K562 (cell line): ENCODE measurements at regions not wholly inside any gene's neighbourhood (a gene's known extent, or its start where the extent isn't known, plus 50 kb on each side); places are given as distances from the start of the nearest gene placed in this dataset.

Experiments used
- ATAC-seq: fragments of 200-7000 bp; cut with Tn5 transposase; 3 replicates; pipeline ENCODE4 v1.9.1; 2020; ENCODE audit warnings: moderate library complexity
- BruUV-seq: library from RNA; stranded (reverse); fragments of 400-500 nt; replicated peaks from 2 replicates; lab custom pipeline; 2021; lab: Mats Ljungman, UMichigan
- CTCF ChIA-PET: fragments of 300-600 bp; formaldehyde crosslinking; extraction: SDS; loops from one replicate; lab custom pipeline; 2021; ENCODE audit warnings: low intra/inter-chr PET ratio; lab: Yijun Ruan, JAX
- POLR2A ChIA-PET: fragments of 300-600, 350-650 bp; sonication (Branson Sonifier 250); formaldehyde crosslinking; extraction: SDS; loops from one replicate; lab custom pipeline; 2021; ENCODE audit warnings: antibody characterized with exemption, inconsistent platforms; lab: Yijun Ruan, JAX
- DNase-seq, 4 experiments: peaks; one replicate each; pipeline versions ENCODE4 v3.0.0 to v3.0.0-alpha.2; 2011 to 2018; ENCODE audit warnings: low spot score in 3 of 4, mixed read lengths in 3 of 4; ENCODE audit errors: extremely low read depth in 1 of 4
- FAIRE-seq: peaks from 2 replicates; lab custom pipeline; 2011; peaks lifted over from hg19 to GRCh38; lab: Jason Lieb, UNC
- H2AFZ ChIP-seq: 2 replicates; pipeline ENCODE4 v1.6.0; 2011; ENCODE audit warnings: low read depth, low read length, control low read depth, inconsistent platforms
- H3K27ac ChIP-seq: fragments of 200-600 bp; 3 replicates; pipeline ENCODE4 v1.8.0; 2011; ENCODE audit warnings: low read depth, mild to moderate bottlenecking, control low read depth, inconsistent platforms, low read length, moderate library complexity, mixed read lengths; ENCODE audit errors: extremely low read depth
- H3K27me3 ChIP-seq, 2 experiments: fragments of 300-600 bp in 1 of 2; 2 replicates in 1 of 2; 3 replicates in 1 of 2; pipeline versions ENCODE4 v1.6.0 to v1.8.0; 2011; ENCODE audit warnings: inconsistent platforms in 2 of 2, low read length in 2 of 2, mild to moderate bottlenecking in 1 of 2, mixed read lengths in 1 of 2, moderate library complexity in 1 of 2; ENCODE audit not compliant: control insufficient read depth in 2 of 2, insufficient read depth in 2 of 2
- H3K36me3 ChIP-seq: fragments of 300-600 bp; 3 replicates; pipeline ENCODE4 v1.8.0; 2011; ENCODE audit warnings: mild to moderate bottlenecking, low read length, inconsistent platforms; ENCODE audit not compliant: control insufficient read depth, insufficient read depth
- H3K4me1 ChIP-seq, 2 experiments: fragments of 200-600 bp in 1 of 2; replicated peaks in 1 of 2; 2 replicates in 1 of 2; 3 replicates in 1 of 2; pipeline versions ENCODE4 v1.5.1 to v1.8.0; 2011; ENCODE audit warnings: inconsistent platforms in 2 of 2, low read length in 2 of 2, mild to moderate bottlenecking in 1 of 2, mixed read lengths in 1 of 2, moderate library complexity in 1 of 2; ENCODE audit not compliant: control insufficient read depth in 2 of 2, insufficient read depth in 2 of 2
- H3K4me2 ChIP-seq: 2 replicates; pipeline ENCODE4 v1.6.1; 2011; ENCODE audit warnings: low read length, control low read depth, inconsistent platforms, mixed read lengths; ENCODE audit not compliant: insufficient read depth
- H3K4me3 ChIP-seq: fragments of 200-600 bp; sonication (generic), shearing (Covaris generic); 2 replicates; pipeline ENCODE4 v1.5.1; 2016; ENCODE audit warnings: control low read depth, inconsistent platforms
- H3K79me2 ChIP-seq: fragments of 200-600 bp; 3 replicates; pipeline ENCODE4 v1.8.0; 2011; ENCODE audit warnings: low read length, inconsistent platforms; ENCODE audit not compliant: control insufficient read depth, insufficient read depth
- H3K9ac ChIP-seq, 2 experiments: 2 replicates each; pipeline versions ENCODE4 v1.6.0 to v1.6.1; 2011; ENCODE audit warnings: low read depth in 2 of 2, low read length in 2 of 2, control low read depth in 1 of 2, inconsistent platforms in 1 of 2, mild to moderate bottlenecking in 1 of 2, mixed read lengths in 1 of 2; ENCODE audit not compliant: insufficient read depth in 1 of 2
- H3K9me1 ChIP-seq: one replicate; pipeline ENCODE4 v1.6.0; 2011; ENCODE audit warnings: inconsistent platforms, mild to moderate bottlenecking, low read length, moderate library complexity; ENCODE audit not compliant: control insufficient read depth, insufficient read depth
- H3K9me3 ChIP-seq: replicated peaks from 2 replicates; pipeline ENCODE4 v1.5.1; 2011; ENCODE audit warnings: low read depth, low read length, inconsistent platforms; ENCODE audit not compliant: control insufficient read depth, insufficient read depth
- H4K20me1 ChIP-seq: replicated peaks from 2 replicates; pipeline ENCODE4 v1.6.1; 2011; ENCODE audit warnings: low read length, inconsistent platforms, mixed read lengths; ENCODE audit not compliant: control insufficient read depth, insufficient read depth
- EWSR1 ChIP-seq: fragments of 450-650 bp; IDR thresholded peaks from 2 replicates; pipeline ENCODE4 v1.6.1; 2018; ENCODE audit warnings: borderline replicate concordance, mild to moderate bottlenecking, low read depth, moderate library complexity; ENCODE audit not compliant: partially characterized antibody
- NR4A1 ChIP-seq, 2 experiments: fragments of 250-450 bp in 1 of 2; fragments of 450-650 bp in 1 of 2; sonication (Bioruptor Pico) in 1 of 2; IDR thresholded peaks; 2 replicates each; pipeline versions ENCODE4 v1.4.0 to v1.6.1; 2016 to 2020; ENCODE audit warnings: mild to moderate bottlenecking in 2 of 2, missing compliant biosample characterization in 1 of 2, missing genetic modification characterization in 1 of 2, moderate library complexity in 1 of 2
- PTRF ChIP-seq: fragments of 450-650 bp; IDR thresholded peaks from 2 replicates; pipeline ENCODE4 v1.6.1; 2016; ENCODE audit warnings: mild to moderate bottlenecking, missing genetic modification characterization, missing compliant biosample characterization
- SAFB2 ChIP-seq: fragments of 200-400 bp; formaldehyde crosslinking; IDR thresholded peaks from 2 replicates; pipeline ENCODE4 v1.6.1; 2018; ENCODE audit warnings: borderline replicate concordance, low read length, low read depth, moderate library complexity; ENCODE audit not compliant: severe bottlenecking
- SETDB1 ChIP-seq: IDR thresholded peaks from one replicate; pipeline ENCODE4 v1.6.1; 2012; ENCODE audit warnings: low read length, control low read depth, inconsistent platforms
- ZBTB11 ChIP-seq, 3 experiments: fragments of 200-800 bp in 1 of 3; fragments of 250-450 bp in 1 of 3; fragments of 450-650 bp in 1 of 3; sonication (Bioruptor Pico) in 1 of 3; sonication (Bioruptor generic) in 1 of 3; formaldehyde crosslinking in 1 of 3; IDR thresholded peaks; 2 replicates each; pipeline versions ENCODE4 v1.6.1 to v1.8.0; 2016 to 2022; ENCODE audit warnings: mild to moderate bottlenecking in 2 of 3, missing genetic modification characterization in 2 of 3, missing compliant biosample characterization in 1 of 3, moderate library complexity in 1 of 3
- WGBS: fragments of 100-300 bp; shearing (Covaris generic); methylation state at CpG from one replicate; pipeline ENCODE4 v1.1.6; 2016; ENCODE audit warnings: low coverage, mixed read lengths; ENCODE audit not compliant: insufficient coverage; ENCODE audit errors: missing lambda C conversion rate; 5-methylcytosine and 5-hydroxymethylcytosine counted together
- in situ Hi-C: fragments of 300-500 bp; cut with MboI; formaldehyde crosslinking; loops from 4 replicates; pipeline ENCODE4 v1.15.0; 2018; ENCODE audit warnings: inconsistent platforms, mixed read lengths
- intact Hi-C: fragments of 100-400 bp; cut with micrococcal nuclease; formaldehyde crosslinking; loops from 2 replicates; pipeline ENCODE4 v1.14.2; 2022
- TF ChIP-seq, protein P1 (sequence below), 2 experiments: fragments of 450-650 bp in 1 of 2; IDR thresholded peaks; 2 replicates each; pipeline ENCODE4 v1.6.1; 2011 to 2017; ENCODE audit warnings: low read depth in 2 of 2, antibody characterized with exemption in 1 of 2, borderline replicate concordance in 1 of 2, low read length in 1 of 2, mild to moderate bottlenecking in 1 of 2, mixed read lengths in 1 of 2; ENCODE audit not compliant: control insufficient read depth in 1 of 2

DNA sequence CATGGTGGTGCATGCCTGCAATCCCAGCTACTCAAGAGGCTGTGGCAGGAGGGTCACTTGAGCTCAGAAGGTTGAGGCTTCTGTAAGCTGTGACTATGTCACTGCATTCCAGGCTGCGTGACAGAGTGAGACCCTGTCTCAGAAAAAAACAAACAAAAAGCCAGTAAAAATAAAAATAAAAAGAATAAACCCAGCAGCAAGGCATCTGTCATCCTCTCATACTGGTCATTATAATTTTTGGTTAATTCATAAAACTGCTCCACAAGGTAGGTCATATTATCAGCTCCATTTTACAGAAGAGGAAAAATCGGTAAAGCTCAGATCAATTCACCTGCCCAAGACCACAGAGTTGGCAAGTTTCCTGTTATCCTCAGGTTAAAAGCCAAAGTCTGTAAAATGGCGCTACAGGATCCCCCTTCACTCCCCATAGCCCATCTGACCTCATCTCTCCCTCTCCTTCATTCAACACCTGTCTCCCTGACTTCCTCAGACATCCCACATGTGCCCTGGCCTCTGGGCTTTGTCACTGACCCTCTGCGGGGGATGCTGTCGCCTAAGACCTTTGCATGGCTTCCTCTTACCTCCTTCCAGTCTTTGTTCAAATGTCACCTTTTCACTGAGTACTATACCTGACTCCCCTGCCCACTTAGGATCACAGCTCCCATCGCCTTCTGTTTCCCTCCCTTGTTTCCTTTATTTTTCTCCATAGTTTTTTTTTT is 213.2 kb upstream of the ZNF217 start:
- no peak overlapping the region for H3K9ac ChIP-seq
- DNase-seq, result no peak
- H3K9me1 ChIP-seq, result no peaks in the 10 kb centered on the region
- no peaks in the 10 kb centered on the region for H3K36me3 ChIP-seq
- ChIA-PET POLR2A (no interaction called here), CTCF (no interaction called here)
- ATAC-seq, result no peak
- intact Hi-C loops, result no loop called here
- BruUV-seq, result no TSS peak
- no peak overlapping the region for H3K4me2 ChIP-seq
- no peaks in the 10 kb centered on the region for H3K27me3 ChIP-seq
- WGBS, result 33% methylated on average over 6 of the region's 6 CpGs
- no peaks in the 10 kb centered on the region for H3K4me1 ChIP-seq
- H3K27ac ChIP-seq, result no peak overlapping the region
- no peak for TF ChIP-seq SETDB1
- TF ChIP-seq, protein P1, sequence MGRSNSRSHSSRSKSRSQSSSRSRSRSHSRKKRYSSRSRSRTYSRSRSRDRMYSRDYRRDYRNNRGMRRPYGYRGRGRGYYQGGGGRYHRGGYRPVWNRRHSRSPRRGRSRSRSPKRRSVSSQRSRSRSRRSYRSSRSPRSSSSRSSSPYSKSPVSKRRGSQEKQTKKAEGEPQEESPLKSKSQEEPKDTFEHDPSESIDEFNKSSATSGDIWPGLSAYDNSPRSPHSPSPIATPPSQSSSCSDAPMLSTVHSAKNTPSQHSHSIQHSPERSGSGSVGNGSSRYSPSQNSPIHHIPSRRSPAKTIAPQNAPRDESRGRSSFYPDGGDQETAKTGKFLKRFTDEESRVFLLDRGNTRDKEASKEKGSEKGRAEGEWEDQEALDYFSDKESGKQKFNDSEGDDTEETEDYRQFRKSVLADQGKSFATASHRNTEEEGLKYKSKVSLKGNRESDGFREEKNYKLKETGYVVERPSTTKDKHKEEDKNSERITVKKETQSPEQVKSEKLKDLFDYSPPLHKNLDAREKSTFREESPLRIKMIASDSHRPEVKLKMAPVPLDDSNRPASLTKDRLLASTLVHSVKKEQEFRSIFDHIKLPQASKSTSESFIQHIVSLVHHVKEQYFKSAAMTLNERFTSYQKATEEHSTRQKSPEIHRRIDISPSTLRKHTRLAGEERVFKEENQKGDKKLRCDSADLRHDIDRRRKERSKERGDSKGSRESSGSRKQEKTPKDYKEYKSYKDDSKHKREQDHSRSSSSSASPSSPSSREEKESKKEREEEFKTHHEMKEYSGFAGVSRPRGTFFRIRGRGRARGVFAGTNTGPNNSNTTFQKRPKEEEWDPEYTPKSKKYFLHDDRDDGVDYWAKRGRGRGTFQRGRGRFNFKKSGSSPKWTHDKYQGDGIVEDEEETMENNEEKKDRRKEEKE (IDR thresholded peaks at IDR 0.05; ENCODE audit: borderline replicate concordance in 1 of 2, control insufficient read depth in 1 of 2, low read depth in 2 of 2, low read length in 1 of 2), result peak in 1 of 2 experiments; percentile 72; a peak in 1 of 4 replicates
- no peak for TF ChIP-seq PTRF
- peak; percentile 86 for TF ChIP-seq EWSR1
- no peak for TF ChIP-seq SAFB2
- TF ChIP-seq ZBTB11 (CRISPR knock-in tag; IDR thresholded peaks at IDR 0.05), result peak in 1 of 3 experiments; percentile 97; a peak in 2 of 6 replicates
- no peak for TF ChIP-seq NR4A1 (CRISPR knock-in tag; IDR thresholded peaks at IDR 0.05)
- TF ChIP-seq NR4A1 (tag; IDR thresholded peaks at IDR 0.05), result no peak
- no peak overlapping the region for H3K4me3 ChIP-seq
- no peaks in the 10 kb centered on the region for H3K79me2 ChIP-seq
- H4K20me1 ChIP-seq, result no peaks in the 10 kb centered on the region
- no peak for FAIRE-seq
- H3K9me3 ChIP-seq, result no peaks in the 10 kb centered on the region
- in situ Hi-C loops, result no loop called here
- peak overlapping the region; percentile 23; the same call in 1 of the 2 replicates for H2AFZ ChIP-seq
